ENCODE measurements at regions not wholly inside any gene's neighbourhood (a gene's known extent, or its start where the extent isn't known, plus 50 kb on each side); places are given as distances from the start of the nearest gene placed in this dataset.

DNA sequence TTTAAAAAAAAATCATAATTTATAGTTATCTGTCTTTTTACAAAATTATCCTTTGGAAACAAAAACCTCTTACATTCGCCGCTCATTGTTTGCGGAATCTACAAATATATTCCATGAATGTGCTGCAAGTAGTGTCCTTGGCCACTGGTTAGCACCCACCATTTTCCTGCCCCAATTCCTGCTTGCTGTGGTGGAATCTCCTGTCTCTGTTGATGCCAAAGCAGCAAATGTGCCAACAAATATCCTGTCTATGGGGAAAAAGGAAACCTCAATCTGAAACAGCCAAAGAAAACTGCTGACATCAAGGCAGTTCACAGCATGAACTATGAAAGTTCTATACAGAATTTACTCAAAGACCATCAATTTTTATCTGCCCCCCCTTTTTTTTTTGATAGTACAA lies 603.6 kb downstream of the COL12A1 start:
- TF ChIP-seq SIN3B (IDR thresholded peaks at IDR 0.05; ENCODE audit: low read length): no peak
- TF ChIP-seq KAT8 (CRISPR knock-in tag; IDR thresholded peaks at IDR 0.05): no peak
- TF ChIP-seq FOXP1 (IDR thresholded peaks at IDR 0.05): no peak
- TF ChIP-seq FOXP1 (CRISPR knock-in tag; IDR thresholded peaks at IDR 0.05): no peak
- no peak for TF ChIP-seq EZH2 (conservative IDR thresholded peaks at IDR 0.05; ENCODE audit: low read depth, low read length)

Data from HepG2 (cell line).